ENCODE measurements at regions not wholly inside any gene's neighbourhood (a gene's known extent, or its start where the extent isn't known, plus 50 kb on each side); places are given as distances from the start of the nearest gene placed in this dataset.

DNA sequence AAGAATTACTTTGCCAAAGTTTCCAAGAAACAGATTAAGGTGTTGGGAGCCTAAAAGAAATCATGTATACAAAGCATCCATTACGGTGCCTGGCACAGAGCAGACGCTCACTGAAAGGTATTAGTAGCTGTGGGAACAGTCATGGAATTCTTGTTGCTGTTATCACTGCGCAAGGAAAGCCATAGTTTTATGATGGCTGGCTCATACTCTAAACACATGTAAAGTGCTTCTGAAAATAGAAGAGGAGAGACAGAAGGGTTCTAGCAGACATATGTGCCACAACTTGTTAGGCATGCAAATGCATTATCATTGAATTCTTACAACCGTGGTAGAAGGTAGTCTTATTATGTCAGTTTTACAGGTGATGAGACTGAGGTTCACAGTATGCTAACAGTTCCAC is 112.4 kb downstream of the TENT5A start:
- TF ChIP-seq GATA2 (IDR thresholded peaks at IDR 0.05; ENCODE audit: low read depth, low read length) (no peak), GATA3 (IDR thresholded peaks at IDR 0.05; ENCODE audit: low read depth, low read length) (no peak)

- no peak for TF ChIP-seq GATA2 (IDR thresholded peaks at IDR 0.05; ENCODE audit: low read depth, low read length)
- no peak for TF ChIP-seq GATA3 (IDR thresholded peaks at IDR 0.05; ENCODE audit: low read depth, low read length)
These were observed 114.1 kb downstream of the TENT5A start for GRCh38 chr6:81638366-81638765.

DNA sequence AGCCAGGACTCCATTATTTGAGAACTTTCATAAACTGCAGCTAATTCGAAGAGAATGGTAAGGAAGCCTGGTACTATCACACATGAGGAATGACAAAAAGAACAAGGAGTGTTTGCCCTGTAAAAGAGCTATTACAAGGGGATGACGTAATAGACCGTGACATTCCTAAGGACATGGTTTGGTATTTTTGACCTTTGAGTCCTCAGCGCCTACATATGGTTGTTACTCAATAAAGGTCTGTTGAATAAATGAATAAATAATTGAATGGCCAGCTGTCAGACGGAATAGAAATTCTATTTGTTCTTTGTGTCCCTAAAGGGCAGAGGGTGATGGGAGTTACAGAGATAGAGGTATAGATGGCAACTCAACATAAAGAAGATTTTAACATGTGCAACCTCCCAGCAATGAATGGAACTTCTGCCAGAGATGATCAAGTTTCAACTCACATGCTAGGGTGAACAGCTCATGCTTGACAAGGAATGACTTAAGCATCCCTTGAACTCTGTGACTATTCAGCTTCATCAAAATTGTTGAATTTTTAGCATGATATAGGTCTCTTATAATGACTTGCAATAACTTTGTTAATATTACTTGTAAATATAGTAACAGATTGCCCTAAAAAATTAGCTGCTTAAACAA is 115.4 kb downstream of the TENT5A start:
- TF ChIP-seq GATA3 (IDR thresholded peaks at IDR 0.05; ENCODE audit: low read depth, low read length) = no peak
- no peak for TF ChIP-seq GATA2 (IDR thresholded peaks at IDR 0.05; ENCODE audit: low read depth, low read length)

GRCh38 chr6:81634155-81634880 is 118.2 kb downstream of the TENT5A start:
- TF ChIP-seq GATA2 (IDR thresholded peaks at IDR 0.05; ENCODE audit: low read depth, low read length) = no peak
- no peak for TF ChIP-seq GATA3 (IDR thresholded peaks at IDR 0.05; ENCODE audit: low read depth, low read length)

DNA sequence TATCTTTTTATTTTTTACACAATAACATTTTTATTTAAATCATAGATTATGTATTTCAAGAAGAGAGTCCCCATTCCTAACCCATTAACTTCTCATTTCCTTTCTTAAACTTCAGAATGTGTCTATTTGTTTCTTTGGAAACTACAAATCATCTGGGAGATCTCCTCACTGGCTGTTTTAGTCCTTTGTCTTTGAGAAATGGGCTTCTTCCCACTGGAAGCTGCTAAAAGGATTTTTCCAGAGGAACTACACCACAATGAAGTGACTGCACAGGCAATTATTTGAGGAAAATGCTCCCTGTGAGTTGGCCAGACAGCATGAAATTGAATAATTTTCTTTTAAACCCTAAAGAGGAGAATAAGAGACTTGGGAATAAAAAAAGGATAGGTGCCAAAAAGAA is 119.1 kb downstream of the TENT5A start:
- TF ChIP-seq GATA3 (IDR thresholded peaks at IDR 0.05; ENCODE audit: low read depth, low read length) (no peak), GATA2 (IDR thresholded peaks at IDR 0.05; ENCODE audit: low read depth, low read length) (no peak)

- TF ChIP-seq GATA2 (IDR thresholded peaks at IDR 0.05; ENCODE audit: low read depth, low read length) = no peak
- TF ChIP-seq GATA3 (IDR thresholded peaks at IDR 0.05; ENCODE audit: low read depth, low read length) = no peak
These were observed 121.8 kb downstream of the TENT5A start for GRCh38 chr6:81630719-81631118.

DNA sequence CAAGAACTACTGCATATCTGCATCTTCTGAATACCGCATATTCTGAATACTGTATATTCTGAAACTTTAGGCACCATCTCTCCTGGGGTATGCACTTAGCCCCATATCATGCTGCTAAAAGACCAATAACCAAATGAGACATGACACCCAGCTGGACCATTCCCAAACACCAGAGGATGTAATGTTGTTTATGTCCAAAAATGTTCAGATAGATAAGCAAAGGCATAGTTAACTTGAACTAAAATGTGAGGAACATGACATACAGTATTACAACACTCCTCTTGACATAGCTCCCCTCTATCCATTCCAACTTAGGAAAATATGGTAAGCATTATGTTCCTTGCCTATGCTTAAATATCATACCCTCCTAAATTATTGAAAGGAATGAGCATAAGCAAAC is 127.3 kb downstream of the TENT5A start:
- no peak for TF ChIP-seq GATA2 (IDR thresholded peaks at IDR 0.05; ENCODE audit: low read depth, low read length)
- no peak for TF ChIP-seq GATA3 (IDR thresholded peaks at IDR 0.05; ENCODE audit: low read depth, low read length)

DNA sequence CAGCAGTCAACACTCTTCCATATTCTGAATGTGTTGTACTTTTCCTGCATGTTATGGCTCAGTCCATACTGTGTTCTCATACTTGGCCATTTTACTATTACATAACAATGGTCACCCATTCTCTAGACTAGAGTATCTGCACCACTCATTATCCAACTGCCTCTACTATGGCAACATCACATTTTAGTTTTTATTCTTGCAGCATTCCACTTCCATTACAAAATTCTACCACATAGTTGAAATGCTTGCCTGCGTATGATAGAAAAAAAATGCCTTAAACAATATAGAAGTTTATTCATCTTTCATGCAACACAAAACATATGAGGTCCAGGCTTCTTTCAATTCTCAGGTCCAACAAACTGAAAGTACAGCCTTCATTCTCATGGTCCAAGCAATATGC is 128.0 kb downstream of the TENT5A start:
- TF ChIP-seq GATA3 (IDR thresholded peaks at IDR 0.05; ENCODE audit: low read depth, low read length) (no peak), GATA2 (IDR thresholded peaks at IDR 0.05; ENCODE audit: low read depth, low read length) (no peak)

GRCh38 chr6:81623106-81623759 is 129.2 kb downstream of the TENT5A start:
- TF ChIP-seq GATA2 (IDR thresholded peaks at IDR 0.05; ENCODE audit: low read depth, low read length) = no peak
- no peak for TF ChIP-seq GATA3 (IDR thresholded peaks at IDR 0.05; ENCODE audit: low read depth, low read length)

- TF ChIP-seq GATA2 (IDR thresholded peaks at IDR 0.05; ENCODE audit: low read depth, low read length) (no peak), GATA3 (IDR thresholded peaks at IDR 0.05; ENCODE audit: low read depth, low read length) (no peak)
These were observed 130.6 kb downstream of the TENT5A start for GRCh38 chr6:81621816-81622395.

DNA sequence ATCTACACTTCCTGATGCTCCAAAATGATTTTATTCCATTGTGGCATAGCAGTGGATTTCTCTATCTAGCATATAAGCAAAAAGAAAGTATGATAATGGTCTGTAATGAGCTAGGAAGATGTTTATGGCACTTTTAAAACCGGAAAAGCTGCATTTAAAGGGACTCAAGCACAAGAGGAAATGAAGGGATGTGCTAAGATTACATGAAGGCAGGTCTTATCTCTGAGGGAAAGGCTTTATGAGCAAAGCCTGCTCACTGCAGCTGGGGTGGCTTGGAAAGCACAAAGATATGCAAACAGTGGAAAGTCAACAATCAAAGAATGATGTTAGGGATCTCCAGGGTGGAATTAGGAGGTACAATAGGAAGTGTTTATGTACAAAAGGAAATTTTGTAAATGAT is 138.2 kb downstream of the TENT5A start:
- TF ChIP-seq GATA2 (IDR thresholded peaks at IDR 0.05; ENCODE audit: low read depth, low read length) (no peak), GATA3 (IDR thresholded peaks at IDR 0.05; ENCODE audit: low read depth, low read length) (no peak)

- TF ChIP-seq GATA2 (IDR thresholded peaks at IDR 0.05; ENCODE audit: low read depth, low read length) = no peak
- no peak for TF ChIP-seq GATA3 (IDR thresholded peaks at IDR 0.05; ENCODE audit: low read depth, low read length)
These were observed 138.9 kb downstream of the TENT5A start for GRCh38 chr6:81613606-81614005.

- no peak for TF ChIP-seq GATA2 (IDR thresholded peaks at IDR 0.05; ENCODE audit: low read depth, low read length)
These were observed 140.3 kb downstream of the TENT5A start for GRCh38 chr6:81612136-81612535.

GRCh38 chr6:81609736-81610135 is 142.7 kb downstream of the TENT5A start:
- TF ChIP-seq GATA3 (IDR thresholded peaks at IDR 0.05; ENCODE audit: low read depth, low read length) = no peak
- TF ChIP-seq GATA2 (IDR thresholded peaks at IDR 0.05; ENCODE audit: low read depth, low read length) = no peak

- TF ChIP-seq GATA2 (IDR thresholded peaks at IDR 0.05; ENCODE audit: low read depth, low read length) (no peak), GATA3 (IDR thresholded peaks at IDR 0.05; ENCODE audit: low read depth, low read length) (no peak)
These were observed 143.7 kb downstream of the TENT5A start for GRCh38 chr6:81608776-81609175.
